Activated CD4-positive, alpha-beta T cell treated with anti-CD3 and anti-CD28 coated beads, Interleukin-2, Interleukin-4, amounts not matched to agents 100 ng/mL and 50 ng/mL, durations not matched to agents 16 hours and 8 hours (primary cell): ENCODE measurements at regions not wholly inside any gene's neighbourhood (a gene's known extent, or its start where the extent isn't known, plus 50 kb on each side); places are given as distances from the start of the nearest gene placed in this dataset.

Experiments
- DNase-seq: peaks from one replicate; pipeline ENCODE4 v3.0.0-alpha.2; 2020; ENCODE audit warnings: low spot score

DNA sequence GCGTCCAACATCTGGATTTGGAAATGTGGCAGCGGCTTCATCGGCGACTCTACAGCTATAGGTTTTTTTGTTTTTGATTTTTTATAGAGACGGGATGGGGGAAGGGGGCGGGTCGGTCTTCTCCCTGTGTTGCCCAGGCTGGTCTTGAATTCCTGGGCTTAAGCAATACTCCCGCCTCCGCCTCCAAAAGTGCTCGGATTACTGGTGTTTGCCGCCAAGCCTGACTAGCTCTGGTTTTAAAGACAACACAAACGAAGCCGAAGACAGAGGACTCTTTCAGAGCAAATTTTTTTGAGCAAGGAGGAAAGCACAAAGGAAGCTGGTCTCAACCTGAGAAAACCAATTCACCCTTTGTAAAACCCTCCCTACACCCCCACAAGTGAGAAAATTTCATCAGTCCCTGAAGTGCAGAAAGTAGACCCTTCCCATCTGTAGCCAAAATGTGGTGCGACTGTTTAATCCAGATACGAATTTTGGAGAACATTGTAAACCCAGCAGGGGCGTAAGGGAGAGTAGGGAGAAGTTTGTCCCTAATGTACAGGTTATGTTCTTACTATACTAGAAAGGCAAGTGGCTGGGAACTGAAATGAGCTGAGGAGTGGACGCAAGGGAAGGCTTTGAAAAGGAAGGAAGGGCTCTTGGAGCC lies 185.9 kb downstream of the TRIM27 start:
- DNase-seq = no peak

DNA sequence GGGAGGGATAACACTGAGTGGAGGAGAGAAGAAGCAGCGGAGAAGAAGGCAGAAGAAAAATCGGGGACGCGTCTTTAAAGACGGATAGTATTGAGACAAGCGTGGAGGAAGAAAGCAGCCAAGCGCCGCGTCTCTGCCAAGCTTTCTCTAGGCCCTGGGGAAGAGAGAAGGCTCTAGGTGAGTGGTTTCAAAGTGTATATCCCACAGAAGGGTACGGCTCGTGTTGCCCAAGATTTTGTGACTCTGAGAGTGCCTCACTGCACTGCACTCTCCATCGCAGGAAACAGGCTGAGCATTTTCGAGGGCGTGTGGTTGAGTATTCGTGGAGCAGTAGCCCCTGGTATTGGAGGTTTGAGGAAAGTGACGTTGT lies 185.4 kb downstream of the TRIM27 start:
- no peak for DNase-seq

GRCh38 chr6:28741363-28741762 lies 182.4 kb downstream of the TRIM27 start:
- no peak for DNase-seq

DNA sequence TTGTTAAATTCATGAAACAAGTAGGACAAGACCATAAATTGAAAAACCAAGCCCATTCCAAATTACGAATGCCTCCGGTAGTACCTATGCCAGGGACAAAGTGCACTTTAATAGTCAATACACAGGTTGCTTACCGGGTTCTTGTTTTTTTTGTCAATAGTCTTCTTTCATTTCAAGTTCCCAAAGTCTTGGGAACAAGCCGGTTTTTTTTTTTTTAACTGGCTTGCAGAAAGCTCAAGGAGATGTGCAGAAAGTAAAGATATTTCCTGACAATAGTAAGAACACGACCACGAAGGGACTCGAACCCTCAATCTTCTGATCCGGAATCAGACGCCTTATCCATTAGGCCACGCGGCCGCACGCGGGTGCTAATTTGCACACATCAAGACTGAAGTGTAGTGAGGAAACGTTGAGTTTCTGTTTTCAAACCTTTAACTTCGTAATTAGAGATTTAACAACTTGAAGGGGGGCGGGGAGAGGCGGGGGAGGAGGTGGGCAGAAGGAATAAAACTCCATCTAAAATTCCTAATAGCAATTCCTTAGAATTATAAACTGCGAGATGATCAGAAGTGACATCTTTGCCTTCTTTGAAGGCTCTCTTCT lies 181.0 kb downstream of the TRIM27 start:
- peak; percentile 82 for DNase-seq

- DNase-seq = no peak
These were observed 180.5 kb downstream of the TRIM27 start for GRCh38 chr6:28743271-28743789.

DNA sequence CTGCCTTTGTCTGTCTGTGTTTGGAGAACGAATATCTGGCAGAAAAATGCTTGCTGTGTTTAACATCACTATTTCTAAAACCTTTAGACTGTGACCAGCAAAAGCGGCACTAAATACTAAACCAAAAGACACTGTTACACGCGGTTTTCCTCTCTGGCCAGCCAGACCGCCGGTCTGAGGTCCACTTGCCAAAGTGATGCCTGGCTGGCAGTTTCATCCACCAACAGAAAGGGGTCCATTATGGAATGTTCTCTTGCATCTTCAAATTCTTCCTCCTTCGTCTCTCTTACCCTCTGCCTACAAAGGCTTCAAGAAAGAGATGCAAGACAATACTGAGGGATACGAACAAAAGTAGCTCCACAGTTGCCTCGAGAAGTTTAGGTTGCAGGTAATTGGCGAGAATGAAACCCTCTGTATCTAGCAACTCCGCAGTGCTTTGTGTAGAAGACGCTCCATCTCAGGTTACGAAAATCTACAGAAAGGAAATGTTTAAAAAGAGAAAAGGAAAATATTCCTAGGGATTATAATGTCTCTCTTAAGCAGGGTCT lies 176.6 kb downstream of the TRIM27 start:
- DNase-seq = no peak

DNA sequence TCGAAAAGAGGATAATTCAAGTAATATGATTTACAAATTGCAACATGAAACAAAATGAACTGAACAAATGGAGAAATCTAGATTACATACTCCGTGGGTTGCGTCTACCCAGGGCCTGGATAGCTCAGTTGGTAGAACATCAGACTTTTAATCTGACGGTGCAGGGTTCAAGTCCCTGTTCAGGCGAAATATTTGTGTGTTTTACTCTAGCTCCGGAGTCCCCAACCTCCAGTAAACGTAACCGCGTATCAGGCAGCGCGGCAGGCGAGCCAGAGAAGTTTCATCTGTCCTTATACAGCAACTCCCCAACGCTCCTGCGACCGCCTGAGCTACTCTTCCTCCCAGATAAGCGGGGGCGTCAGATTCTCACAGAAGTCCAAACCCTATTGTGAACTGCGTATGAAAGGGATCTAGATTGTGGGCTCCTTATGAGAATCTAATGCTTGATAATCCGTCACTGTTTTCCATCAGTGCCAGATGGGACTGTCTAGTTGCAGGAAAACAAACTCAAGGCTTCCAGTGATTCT lies 176.1 kb downstream of the TRIM27 start:
- peak; percentile 79 for DNase-seq

DNA sequence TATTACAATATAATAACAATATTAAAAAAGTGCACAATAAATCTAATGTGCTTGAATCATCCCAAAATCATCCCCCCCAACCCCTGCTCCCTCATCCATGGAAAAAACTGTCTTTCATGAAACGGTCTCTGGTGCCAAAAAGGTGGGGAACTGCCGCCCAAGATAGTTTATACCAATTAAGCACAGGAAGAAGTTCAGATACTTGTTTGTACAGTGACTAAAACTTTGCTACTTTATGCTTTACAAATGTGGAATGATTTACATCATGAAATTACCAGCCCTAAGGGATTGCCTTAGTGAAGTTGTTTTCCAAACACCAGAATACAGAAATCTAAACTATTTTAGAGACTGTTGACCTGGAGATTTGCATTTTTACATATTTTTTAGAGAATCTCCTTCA lies 175.6 kb downstream of the TRIM27 start:
- DNase-seq = no peak

DNA sequence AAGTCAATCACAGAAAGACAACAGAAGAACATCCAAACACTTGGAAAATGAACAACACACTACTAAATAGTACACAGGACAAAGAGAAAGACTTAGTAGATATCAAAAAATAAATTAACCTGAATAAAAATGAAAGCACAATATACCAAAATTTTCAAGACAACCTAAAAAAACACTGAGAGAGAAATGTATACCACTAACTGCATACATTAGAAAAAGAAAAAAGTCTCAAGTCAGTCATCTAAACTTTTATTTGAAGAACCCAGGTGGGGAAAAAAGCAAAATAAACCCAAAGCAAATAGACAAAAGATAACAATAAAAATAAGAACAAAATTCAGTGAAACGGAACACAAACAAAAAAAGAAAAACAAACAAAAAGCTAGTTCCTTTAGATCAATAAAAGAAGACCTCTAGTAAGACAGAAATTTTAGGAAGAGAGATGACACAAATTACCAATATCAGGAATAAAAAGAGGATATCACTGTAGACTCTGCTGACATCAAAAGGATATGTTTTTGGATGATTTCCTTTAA lies 172.8 kb downstream of the TRIM27 start:
- no peak for DNase-seq

- DNase-seq = no peak
These were observed 172.3 kb downstream of the TRIM27 start for GRCh38 chr6:28751514-28751913.

DNA sequence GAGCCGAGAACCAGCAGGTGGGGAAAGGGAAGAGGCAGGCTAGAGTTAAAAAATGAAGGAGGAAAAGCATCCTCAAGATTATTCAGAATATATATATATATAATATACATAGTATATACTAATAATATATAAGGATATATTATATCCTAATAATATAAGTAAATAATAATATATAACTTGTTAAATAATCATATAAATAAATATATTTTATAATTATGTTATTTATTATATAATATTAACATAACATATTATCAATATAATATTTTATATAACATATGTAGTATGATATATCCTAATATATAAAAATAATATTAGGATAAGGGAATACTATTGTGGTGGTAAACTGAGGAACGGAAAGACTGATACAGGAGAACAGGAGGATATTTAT lies 171.8 kb downstream of the TRIM27 start:
- DNase-seq = no peak

DNA sequence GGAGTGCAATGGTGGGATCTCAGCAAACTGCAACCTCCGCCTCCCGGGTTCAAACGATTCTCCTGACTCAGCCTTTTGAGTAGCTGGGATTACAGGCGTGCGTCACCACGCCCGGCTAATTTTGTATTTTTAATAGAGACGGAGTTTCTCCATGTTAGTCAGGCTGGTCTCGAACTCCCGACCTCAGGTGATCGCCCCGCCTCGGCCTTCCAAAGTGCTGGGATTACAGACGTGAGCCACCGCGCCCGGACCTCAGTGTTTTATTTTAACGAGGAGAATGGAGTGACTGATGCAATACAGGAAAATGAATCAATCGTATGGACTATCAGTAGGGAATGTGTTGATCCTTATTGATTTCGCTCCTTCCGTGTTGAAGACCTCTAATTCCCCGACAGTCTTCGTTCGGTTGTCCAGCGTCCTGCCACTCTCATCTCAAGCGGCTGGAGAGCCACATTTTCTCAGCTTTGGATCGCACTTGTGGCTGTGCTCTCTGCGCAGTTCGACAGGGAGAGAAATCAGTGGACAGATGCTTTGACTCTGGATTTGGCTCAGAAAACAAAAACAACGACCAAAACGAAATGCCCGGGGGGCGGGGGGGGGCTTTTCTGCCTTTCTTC lies 166.2 kb downstream of the TRIM27 start:
- DNase-seq = no peak

DNA sequence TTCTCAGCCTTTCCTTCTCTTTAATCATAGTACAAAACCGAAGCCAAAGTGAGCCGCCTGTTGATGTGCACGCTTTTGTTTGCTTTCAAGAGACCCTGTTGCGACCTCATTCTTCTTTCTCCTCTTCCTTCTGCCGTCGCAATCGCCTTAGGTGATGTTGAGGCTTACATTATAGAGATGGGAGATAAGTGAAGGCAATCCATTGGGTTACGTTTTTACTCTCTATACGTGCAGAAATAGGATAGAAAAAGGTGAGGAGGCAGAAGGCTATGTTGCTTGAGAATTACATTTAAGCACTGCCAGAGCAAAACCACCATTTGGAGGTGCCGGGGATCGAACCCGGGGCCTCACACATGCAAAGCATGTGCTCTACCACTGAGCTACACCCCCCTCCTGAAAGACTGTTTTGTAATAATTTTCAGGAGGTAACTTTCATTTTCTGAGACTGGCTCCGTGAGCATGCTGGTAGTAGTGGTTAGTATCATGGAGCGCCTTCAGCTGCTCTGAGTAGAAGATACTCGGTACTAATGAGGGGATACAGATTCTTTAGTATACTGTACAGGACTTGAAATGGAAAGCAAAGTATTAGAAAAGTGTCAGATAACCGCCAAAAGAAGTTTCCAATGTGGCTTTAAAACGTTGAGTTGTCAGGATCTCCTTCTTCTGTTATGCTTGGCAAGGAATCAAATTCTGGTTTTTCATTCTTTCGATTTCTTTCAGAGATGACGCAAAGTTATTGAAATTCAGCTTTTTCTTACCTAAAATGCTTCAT lies 165.6 kb downstream of the TRIM27 start:
- DNase-seq = peak; percentile 73

DNA sequence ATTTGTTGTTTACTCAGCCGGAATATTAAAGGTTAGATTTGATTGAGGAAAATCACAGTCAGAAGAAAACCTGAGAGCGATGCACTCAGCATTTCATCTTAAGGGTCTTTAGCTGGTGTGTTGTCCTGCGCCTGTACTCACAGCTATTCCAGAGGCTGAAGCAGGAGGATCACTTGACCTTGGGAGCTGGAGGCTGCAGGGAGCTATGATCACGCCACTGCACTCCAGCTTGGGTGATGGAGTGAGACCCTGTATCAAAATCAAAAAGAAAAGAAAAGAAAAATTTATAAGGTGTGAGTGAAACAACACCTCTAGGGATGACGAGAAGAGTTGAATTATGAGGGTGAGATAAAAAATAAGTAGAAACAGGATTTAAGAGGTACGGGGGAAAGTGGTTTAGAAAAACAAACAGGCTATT lies 165.0 kb downstream of the TRIM27 start:
- DNase-seq = no peak

DNA sequence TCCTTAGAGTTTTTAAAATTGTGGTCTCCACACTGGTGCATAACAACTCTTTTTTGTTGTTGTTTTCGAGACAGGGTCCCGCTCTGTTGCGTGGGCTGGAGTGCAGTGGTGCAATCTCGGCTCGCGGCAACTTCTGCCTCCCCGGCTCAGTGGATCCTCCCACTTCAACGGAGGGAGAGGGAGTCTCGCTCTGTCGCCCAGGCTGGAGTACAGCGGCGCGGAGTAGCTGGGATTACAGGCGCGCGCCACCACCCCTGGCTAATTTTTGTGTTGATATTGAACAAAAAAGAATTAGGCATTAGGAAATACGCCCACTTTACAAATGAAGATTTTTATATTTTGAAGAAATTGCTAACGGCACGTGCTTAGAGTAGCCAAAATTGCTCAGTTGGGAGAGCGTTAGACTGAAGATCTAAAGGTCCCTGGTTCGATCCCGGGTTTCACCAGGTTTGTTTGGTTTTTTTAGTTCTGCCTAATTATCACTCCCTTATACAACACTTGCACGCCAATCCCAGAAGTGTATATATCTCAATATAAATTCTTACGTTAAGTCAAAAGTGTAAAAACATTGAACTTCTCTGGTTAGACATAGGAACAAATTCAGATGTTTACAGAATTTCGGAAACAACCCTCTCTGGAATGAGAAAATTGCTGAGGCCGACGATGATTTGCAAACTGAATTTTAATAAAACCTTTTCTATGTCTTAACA lies 159.6 kb downstream of the TRIM27 start:
- no peak for DNase-seq

- DNase-seq = no peak
These were observed 159.0 kb downstream of the TRIM27 start for GRCh38 chr6:28764761-28765282.

- DNase-seq = no peak
These were observed 157.8 kb downstream of the TRIM27 start for GRCh38 chr6:28765978-28766351.

- DNase-seq = no peak
These were observed 157.4 kb downstream of the TRIM27 start for GRCh38 chr6:28766426-28766825.

- DNase-seq = no peak
These were observed 156.7 kb downstream of the TRIM27 start for GRCh38 chr6:28767133-28767532.

- no peak for DNase-seq
These were observed 156.1 kb downstream of the TRIM27 start for GRCh38 chr6:28767691-28768090.
